ENCODE measurements at regions not wholly inside any gene's neighbourhood (a gene's known extent, or its start where the extent isn't known, plus 50 kb on each side); places are given as distances from the start of the nearest gene placed in this dataset.

GRCh38 chr14:98233656-98234055 lies 1038.3 kb downstream of the BCL11B start:
- Histone ChIP-seq H3K9me3 (ENCODE audit: control insufficient read depth in 2 of 3, insufficient read depth in 1 of 3, low read length in 3 of 3) (no peaks in the 10 kb centered on the region), H3K27me3 (ENCODE audit: control insufficient read depth, insufficient read depth, low read length) (no peaks in the 10 kb centered on the region), H3K4me1 (ENCODE audit: control insufficient read depth in 2 of 3, insufficient read depth in 2 of 3, low read depth in 1 of 3, low read length in 3 of 3) (no peaks in the 10 kb centered on the region), H3K9ac (ENCODE audit: low read length in 3 of 3) (no peak overlapping the region), H3K4me3 (ENCODE audit: low read length in 3 of 3) (no peak overlapping the region), H3K36me3 (ENCODE audit: control insufficient read depth in 2 of 3, insufficient read depth in 3 of 3, low read length in 3 of 3) (no peaks in the 10 kb centered on the region), H3K27ac (ENCODE audit: low read depth in 2 of 2, low read length in 2 of 2) (no peak overlapping the region)
- intact Hi-C loops (cut with DNase I): no loop called here
- TF ChIP-seq, protein P1, sequence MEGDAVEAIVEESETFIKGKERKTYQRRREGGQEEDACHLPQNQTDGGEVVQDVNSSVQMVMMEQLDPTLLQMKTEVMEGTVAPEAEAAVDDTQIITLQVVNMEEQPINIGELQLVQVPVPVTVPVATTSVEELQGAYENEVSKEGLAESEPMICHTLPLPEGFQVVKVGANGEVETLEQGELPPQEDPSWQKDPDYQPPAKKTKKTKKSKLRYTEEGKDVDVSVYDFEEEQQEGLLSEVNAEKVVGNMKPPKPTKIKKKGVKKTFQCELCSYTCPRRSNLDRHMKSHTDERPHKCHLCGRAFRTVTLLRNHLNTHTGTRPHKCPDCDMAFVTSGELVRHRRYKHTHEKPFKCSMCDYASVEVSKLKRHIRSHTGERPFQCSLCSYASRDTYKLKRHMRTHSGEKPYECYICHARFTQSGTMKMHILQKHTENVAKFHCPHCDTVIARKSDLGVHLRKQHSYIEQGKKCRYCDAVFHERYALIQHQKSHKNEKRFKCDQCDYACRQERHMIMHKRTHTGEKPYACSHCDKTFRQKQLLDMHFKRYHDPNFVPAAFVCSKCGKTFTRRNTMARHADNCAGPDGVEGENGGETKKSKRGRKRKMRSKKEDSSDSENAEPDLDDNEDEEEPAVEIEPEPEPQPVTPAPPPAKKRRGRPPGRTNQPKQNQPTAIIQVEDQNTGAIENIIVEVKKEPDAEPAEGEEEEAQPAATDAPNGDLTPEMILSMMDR (IDR thresholded peaks at IDR 0.05; ENCODE audit: borderline replicate concordance, extremely low read depth, insufficient read depth): no peak
- DNase-seq (no peak), FAIRE-seq (no peak)

DNA sequence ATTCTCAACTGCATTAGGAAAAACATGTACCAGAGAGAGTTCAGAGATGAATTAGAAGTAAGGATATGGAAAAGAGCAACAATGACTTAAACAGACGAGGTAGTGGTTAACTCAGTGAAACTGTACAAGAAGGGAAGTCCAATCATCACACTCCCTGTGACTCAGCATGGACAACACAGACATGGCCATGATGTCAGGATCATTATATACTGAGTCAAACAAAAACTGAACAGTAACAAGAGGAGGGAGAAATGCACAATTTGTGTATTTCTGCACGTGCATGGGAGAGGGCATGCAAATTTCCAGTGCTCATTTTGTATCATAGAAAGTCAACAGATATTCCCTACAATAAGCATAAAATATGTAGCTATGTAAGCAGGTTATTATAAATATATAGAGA lies 1037.8 kb downstream of the BCL11B start:
- FAIRE-seq: no peak
- no peak overlapping the region for H3K9ac ChIP-seq (ENCODE audit: low read length in 3 of 3)

DNA sequence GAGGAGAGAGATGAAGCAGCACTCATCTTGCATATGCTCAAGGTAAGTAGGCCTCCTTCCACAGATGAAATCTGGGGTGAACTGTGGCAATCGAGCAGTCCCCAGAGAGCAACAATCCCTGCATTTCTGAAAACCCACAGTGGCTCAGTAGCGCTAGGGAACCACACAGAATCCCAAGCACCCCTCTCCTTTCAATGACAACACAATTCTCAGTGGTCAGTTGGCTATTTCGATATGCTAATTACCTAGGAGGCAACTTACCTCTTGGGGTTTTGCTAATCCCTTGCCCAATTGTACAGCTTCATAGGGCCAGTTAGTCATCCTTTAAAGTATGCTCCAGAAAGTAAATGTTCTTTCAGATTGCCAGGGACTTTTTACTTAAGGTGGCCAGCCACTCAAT lies 1035.7 kb downstream of the BCL11B start:
- DNase-seq (no peak), FAIRE-seq (no peak)
- TF ChIP-seq, protein P1 (IDR thresholded peaks at IDR 0.05; ENCODE audit: borderline replicate concordance, extremely low read depth, insufficient read depth): no peak
- Histone ChIP-seq H3K27ac (ENCODE audit: low read depth in 2 of 2, low read length in 2 of 2) (no peak overlapping the region), H3K4me1 (ENCODE audit: control insufficient read depth in 2 of 3, insufficient read depth in 2 of 3, low read depth in 1 of 3, low read length in 3 of 3) (no peaks in the 10 kb centered on the region), H3K9me3 (ENCODE audit: control insufficient read depth in 2 of 3, insufficient read depth in 1 of 3, low read length in 3 of 3) (no peaks in the 10 kb centered on the region), H3K36me3 (ENCODE audit: control insufficient read depth in 2 of 3, insufficient read depth in 3 of 3, low read length in 3 of 3) (no peaks in the 10 kb centered on the region), H3K4me3 (ENCODE audit: low read length in 3 of 3) (no peak overlapping the region), H3K9ac (ENCODE audit: low read length in 3 of 3) (no peak overlapping the region), H3K27me3 (ENCODE audit: control insufficient read depth, insufficient read depth, low read length) (no peaks in the 10 kb centered on the region)
- intact Hi-C loops (cut with DNase I): no loop called here

More for the DNA sequence above, 1037.8 kb downstream of the BCL11B start:
- no peak for DNase-seq
- Histone ChIP-seq H3K9me3 (ENCODE audit: control insufficient read depth in 2 of 3, insufficient read depth in 1 of 3, low read length in 3 of 3) (no peaks in the 10 kb centered on the region), H3K36me3 (ENCODE audit: control insufficient read depth in 2 of 3, insufficient read depth in 3 of 3, low read length in 3 of 3) (no peaks in the 10 kb centered on the region), H3K4me1 (ENCODE audit: control insufficient read depth in 2 of 3, insufficient read depth in 2 of 3, low read depth in 1 of 3, low read length in 3 of 3) (no peaks in the 10 kb centered on the region), H3K27me3 (ENCODE audit: control insufficient read depth, insufficient read depth, low read length) (no peaks in the 10 kb centered on the region), H3K27ac (ENCODE audit: low read depth in 2 of 2, low read length in 2 of 2) (no peak overlapping the region), H3K4me3 (ENCODE audit: low read length in 3 of 3) (no peak overlapping the region)
- TF ChIP-seq, protein P1 (IDR thresholded peaks at IDR 0.05; ENCODE audit: borderline replicate concordance, extremely low read depth, insufficient read depth): no peak
- intact Hi-C loops (cut with DNase I): no loop called here

DNA sequence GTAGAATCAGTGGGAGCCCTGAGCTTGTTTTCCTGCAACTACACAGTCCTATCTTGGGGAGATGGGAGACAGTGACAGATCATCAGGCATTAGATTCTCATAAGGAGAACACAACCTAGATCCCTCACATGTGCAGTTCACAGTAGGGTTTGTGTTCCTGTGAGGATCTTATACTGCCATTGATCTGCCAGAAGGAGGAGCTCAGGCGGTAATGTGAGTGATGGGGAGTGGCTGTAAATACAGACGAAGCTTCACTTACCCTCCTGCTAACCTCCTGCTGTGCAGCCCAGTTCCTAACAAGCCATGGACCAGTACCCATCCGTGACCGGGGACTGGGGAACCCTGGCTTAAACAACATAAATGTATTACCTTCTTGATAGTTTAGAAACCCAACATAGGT lies 1034.1 kb downstream of the BCL11B start:
- intact Hi-C loops (cut with DNase I): no loop called here
- FAIRE-seq (no peak), DNase-seq (no peak)
- Histone ChIP-seq H3K36me3 (ENCODE audit: control insufficient read depth in 2 of 3, insufficient read depth in 3 of 3, low read length in 3 of 3) (no peaks in the 10 kb centered on the region), H3K27me3 (ENCODE audit: control insufficient read depth, insufficient read depth, low read length) (no peaks in the 10 kb centered on the region), H3K9me3 (ENCODE audit: control insufficient read depth in 2 of 3, insufficient read depth in 1 of 3, low read length in 3 of 3) (no peaks in the 10 kb centered on the region), H3K4me3 (ENCODE audit: low read length in 3 of 3) (no peak overlapping the region), H3K4me1 (ENCODE audit: control insufficient read depth in 2 of 3, insufficient read depth in 2 of 3, low read depth in 1 of 3, low read length in 3 of 3) (no peaks in the 10 kb centered on the region), H3K9ac (ENCODE audit: low read length in 3 of 3) (no peak overlapping the region), H3K27ac (ENCODE audit: low read depth in 2 of 2, low read length in 2 of 2) (no peak overlapping the region)
- TF ChIP-seq, protein P1 (IDR thresholded peaks at IDR 0.05; ENCODE audit: borderline replicate concordance, extremely low read depth, insufficient read depth): no peak

Data from kidney (tissue), 13 donors.